DMS79 treated with DMSO at 0.1 percent for 48 hours (cell line): ENCODE measurements at regions not wholly inside any gene's neighbourhood (a gene's known extent, or its start where the extent isn't known, plus 50 kb on each side); places are given as distances from the start of the nearest gene placed in this dataset.

Experiments used
- DNase-seq: peaks from one replicate; lab custom pipeline; 2025; lab: John Stamatoyannopoulos, UW

GRCh38 chr12:66962290-66962689 lies 283.4 kb upstream of the GRIP1 start:
- no peak for DNase-seq

DNA sequence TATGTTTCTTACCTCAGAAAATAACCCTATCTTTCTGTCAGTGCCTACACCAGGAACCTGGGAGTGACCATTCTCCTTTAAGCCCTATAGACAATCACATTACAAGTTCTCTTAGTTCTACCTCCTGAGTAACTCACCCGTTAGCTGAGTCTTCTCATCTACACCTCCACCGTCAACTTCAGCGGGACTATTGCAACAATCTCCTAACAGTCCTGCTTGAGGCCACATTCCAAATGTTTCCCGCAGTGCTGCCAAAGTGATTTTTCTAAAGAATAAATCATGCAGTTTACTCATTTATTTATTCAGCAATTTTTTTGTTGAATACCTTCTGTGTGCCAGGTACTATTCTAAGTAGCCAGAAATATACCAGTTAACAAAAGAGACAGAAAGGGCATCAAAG lies 285.0 kb upstream of the GRIP1 start:
- DNase-seq: no peak

- DNase-seq: no peak
These were observed 285.8 kb upstream of the GRIP1 start for GRCh38 chr12:66964629-66965028.

- no peak for DNase-seq
These were observed 286.7 kb upstream of the GRIP1 start for GRCh38 chr12:66965621-66966020.

DNA sequence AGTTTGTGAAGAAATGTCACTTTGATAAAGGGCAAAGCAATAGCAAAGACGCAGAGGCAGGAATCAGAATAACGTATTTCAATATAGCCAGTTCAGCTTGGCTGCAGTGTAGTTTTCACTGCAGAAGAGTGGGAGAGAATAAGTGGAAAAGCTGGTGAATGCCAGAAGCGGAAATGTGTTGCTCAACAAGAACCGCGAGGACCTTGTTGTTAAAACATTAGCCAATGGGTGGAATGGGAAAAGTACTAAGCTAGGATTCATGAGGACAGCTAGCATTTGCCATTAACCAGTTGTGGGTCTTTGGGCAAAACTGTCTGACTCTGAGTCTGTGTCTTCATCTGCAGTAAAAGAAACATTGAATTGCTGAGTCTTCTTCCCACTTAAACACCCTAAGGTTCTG lies 292.9 kb upstream of the GRIP1 start:
- DNase-seq: no peak

DNA sequence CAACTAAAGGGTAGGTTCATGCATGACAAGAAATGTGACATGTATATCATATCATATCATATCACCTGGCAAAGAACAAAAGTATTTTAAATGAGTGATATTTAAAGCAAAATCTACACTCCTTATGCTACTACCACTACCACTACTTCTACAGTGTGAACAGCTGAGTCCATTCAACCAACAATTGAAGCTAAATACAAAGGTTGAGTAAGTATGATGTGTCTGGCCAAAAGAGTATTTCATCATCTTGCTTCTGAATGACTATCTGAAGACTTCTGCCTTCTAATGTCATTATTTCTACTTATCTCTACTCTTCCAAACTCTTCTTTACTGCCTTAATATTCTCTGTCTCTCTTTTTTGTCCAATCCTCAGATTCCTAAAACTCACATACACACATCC lies 292.6 kb upstream of the CAND1 start:
- DNase-seq: no peak

GRCh38 chr12:66978802-66979201 lies 290.4 kb upstream of the CAND1 start:
- DNase-seq: no peak

GRCh38 chr12:66979251-66979650 lies 289.9 kb upstream of the CAND1 start:
- DNase-seq: no peak

- no peak for DNase-seq
These were observed 285.1 kb upstream of the CAND1 start for GRCh38 chr12:66984077-66984476.

- DNase-seq: no peak
These were observed 284.2 kb upstream of the CAND1 start for GRCh38 chr12:66984962-66985361.

DNA sequence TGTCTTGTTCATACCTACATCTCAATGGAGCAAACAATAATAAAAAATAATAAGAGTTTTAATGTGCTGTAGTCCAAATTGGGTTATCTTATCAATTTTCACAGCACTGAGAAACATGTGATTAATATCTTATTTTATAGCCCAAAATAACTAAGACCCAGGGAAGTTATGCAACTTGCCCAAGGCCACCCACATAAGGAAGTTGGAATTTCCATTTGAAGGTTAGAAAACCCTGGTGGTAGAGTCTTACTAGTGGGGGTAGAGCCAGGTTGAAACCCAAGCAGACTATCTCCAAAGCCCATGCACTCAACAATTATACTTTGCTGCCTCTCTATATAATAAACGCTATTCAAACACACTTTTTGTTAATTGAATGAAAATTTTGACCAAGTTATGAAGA lies 270.0 kb upstream of the CAND1 start:
- no peak for DNase-seq

- DNase-seq: no peak
These were observed 267.9 kb upstream of the CAND1 start for GRCh38 chr12:67001251-67001650.

- DNase-seq: peak; percentile 13
These were observed 266.4 kb upstream of the CAND1 start for GRCh38 chr12:67002720-67003119.

DNA sequence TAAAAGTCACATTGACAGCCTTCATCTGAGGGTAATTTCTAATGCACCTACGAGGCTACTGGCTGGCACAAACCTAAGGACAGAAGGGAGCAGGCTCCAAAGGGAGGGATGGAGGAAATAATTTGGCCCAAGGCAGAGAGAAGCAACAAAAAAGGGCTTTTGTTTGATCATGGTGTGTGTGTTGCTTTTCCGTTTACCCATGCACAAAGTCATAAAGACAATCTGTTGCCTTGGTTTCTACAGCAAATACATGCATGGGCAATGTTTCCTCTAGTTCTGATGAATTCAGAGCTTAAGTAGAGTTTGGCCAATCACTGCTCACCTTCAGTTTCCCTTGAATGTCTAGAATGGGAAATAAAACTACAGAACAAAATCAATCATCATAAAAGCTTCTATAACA lies 262.5 kb upstream of the CAND1 start:
- no peak for DNase-seq

GRCh38 chr12:67014642-67015041 lies 254.5 kb upstream of the CAND1 start:
- no peak for DNase-seq

GRCh38 chr12:67018105-67018504 lies 251.1 kb upstream of the CAND1 start:
- no peak for DNase-seq

DNA sequence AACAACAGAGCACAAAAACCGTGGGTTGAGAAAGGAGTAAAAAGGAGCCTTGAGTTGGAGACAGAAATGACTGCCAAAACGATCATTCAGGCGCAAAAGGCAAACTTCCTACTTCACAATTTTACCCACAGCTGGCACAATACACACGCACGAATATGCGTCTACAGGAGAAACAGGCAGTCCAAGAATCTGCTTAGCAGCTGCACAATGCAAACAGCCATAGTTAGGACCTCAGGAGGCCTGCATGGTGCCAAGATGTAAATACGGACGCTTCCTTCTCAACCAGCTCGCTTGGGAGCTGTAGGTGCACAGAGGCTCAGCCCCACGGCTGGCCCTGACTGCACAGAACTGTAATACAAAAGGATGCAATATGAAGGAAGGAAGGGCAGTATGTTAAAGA lies 250.1 kb upstream of the CAND1 start:
- DNase-seq: peak; percentile 32

DNA sequence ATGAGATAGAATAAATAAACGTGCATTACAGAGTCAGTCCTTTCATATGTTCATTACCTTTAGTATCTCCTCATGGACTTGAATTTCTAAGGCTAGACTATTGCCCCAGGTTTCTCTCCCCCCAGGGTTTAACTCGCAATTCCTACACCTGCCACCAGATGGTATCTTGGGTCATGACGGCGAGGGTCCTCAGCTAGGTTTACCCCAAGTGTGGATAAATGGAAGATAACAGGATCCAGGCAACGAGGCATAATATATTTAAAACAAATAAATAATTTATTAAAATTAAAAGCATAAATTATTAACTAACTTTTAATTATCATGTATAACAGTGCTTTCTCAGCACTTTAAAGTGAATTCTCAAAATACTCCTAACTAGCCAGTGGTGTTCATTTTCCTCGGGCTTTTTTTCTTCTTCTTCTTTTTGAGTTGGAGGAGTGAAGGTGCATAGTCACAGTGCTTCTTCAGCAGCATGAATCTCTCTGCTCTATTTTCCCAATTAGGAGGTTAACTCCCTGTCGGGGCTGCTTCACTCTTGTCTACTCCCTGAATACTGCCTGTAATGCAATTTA lies 243.5 kb upstream of the CAND1 start:
- DNase-seq: no peak

- no peak for DNase-seq
These were observed 242.5 kb upstream of the CAND1 start for GRCh38 chr12:67026487-67027246.

DNA sequence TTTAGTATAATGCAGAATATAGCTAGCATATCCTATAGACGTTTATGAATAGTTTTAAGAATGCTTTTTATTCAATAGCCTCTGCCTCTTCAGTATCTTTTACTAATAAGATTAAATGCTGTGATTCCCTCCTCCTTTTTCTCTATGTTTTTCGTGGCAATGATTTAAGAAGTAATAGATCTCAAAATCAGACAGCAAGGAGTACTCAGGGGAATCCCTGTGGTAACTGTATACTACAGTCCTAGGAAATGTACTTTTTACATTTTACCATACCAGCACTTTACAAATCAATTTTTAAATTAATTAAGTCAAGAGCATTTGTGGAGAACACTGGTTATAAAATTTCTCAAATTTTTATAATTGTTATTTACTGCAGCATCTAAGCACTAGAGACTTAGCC lies 240.6 kb upstream of the CAND1 start:
- DNase-seq: no peak

- DNase-seq: no peak
These were observed 234.9 kb upstream of the CAND1 start for GRCh38 chr12:67034110-67034879.

GRCh38 chr12:67035121-67035520 lies 234.0 kb upstream of the CAND1 start:
- DNase-seq: no peak

- no peak for DNase-seq
These were observed 230.7 kb upstream of the CAND1 start for GRCh38 chr12:67038486-67038885.
